ENCODE measurements at regions not wholly inside any gene's neighbourhood (a gene's known extent, or its start where the extent isn't known, plus 50 kb on each side); places are given as distances from the start of the nearest gene placed in this dataset.

- Histone ChIP-seq H2BK120ac (replicated peaks; ENCODE audit: low read depth, low read length) (no peak overlapping the region), H2BK20ac (ENCODE audit: low read length) (no peak overlapping the region), H4K8ac (ENCODE audit: extremely low read depth, insufficient read depth, low read length) (no peak overlapping the region), H3K56ac (replicated peaks; ENCODE audit: insufficient read length, low read depth, low read length) (no peak overlapping the region), H3K4ac (replicated peaks; ENCODE audit: insufficient read length, low read depth, low read length) (no peak overlapping the region), H3K27me3 (replicated peaks in 1 of 4; ENCODE audit: control insufficient read depth in 3 of 4, extremely low read depth in 1 of 4, insufficient read depth in 3 of 4, low read length in 3 of 4) (peaks cover 0 to 6% (median 0%) of the 10 kb centered on the region in 4 experiments; a peak in 3 of 7 replicates), H3K4me3 (ENCODE audit: extremely low read depth in 1 of 4, insufficient read depth in 2 of 4, low read depth in 3 of 4, low read length in 4 of 4) (no peak overlapping the region), H3K18ac (ENCODE audit: extremely low read depth, low read length) (no peak overlapping the region), H3K4me1 (replicated peaks in 1 of 4; ENCODE audit: control insufficient read depth in 3 of 4, insufficient read depth in 4 of 4, low read length in 3 of 4) (no peaks in the 10 kb centered on the region), H4K20me1 (replicated peaks in 1 of 2; ENCODE audit: control insufficient read depth in 1 of 2, insufficient read depth in 2 of 2, low read length in 2 of 2) (no peaks in the 10 kb centered on the region), H2AFZ (ENCODE audit: low read length) (no peak overlapping the region), H3K27ac (ENCODE audit: low read depth, low read length) (no peak overlapping the region), H2BK12ac (ENCODE audit: low read depth, low read length) (no peak overlapping the region), H3K14ac (ENCODE audit: insufficient read length) (no peak overlapping the region), H4K91ac (replicated peaks; ENCODE audit: insufficient read length, low read length) (no peak overlapping the region), H3K79me2 (ENCODE audit: control insufficient read depth in 1 of 2, insufficient read depth in 2 of 2, low read length in 2 of 2) (no peaks in the 10 kb centered on the region), H3K23me2 (ENCODE audit: low read depth, low read length) (no peaks in the 10 kb centered on the region), H3K79me1 (ENCODE audit: low read depth, low read length) (no peaks in the 10 kb centered on the region), H2AK5ac (ENCODE audit: low read depth, low read length) (no peak overlapping the region), H3K36me3 (ENCODE audit: control insufficient read depth in 2 of 4, insufficient read depth in 4 of 4, low read length in 3 of 4) (no peaks in the 10 kb centered on the region), H3K9me3 (ENCODE audit: insufficient read depth in 2 of 2, low read depth in 1 of 2, low read length in 1 of 2) (no peaks in the 10 kb centered on the region), H2BK5ac (ENCODE audit: low read depth, low read length) (no peak overlapping the region), H3K4me2 (ENCODE audit: insufficient read depth in 1 of 2, low read depth in 2 of 2, low read length in 2 of 2) (no peak overlapping the region), H4K5ac (ENCODE audit: insufficient read length, low read depth, low read length) (no peak overlapping the region), H3K9ac (replicated peaks in 1 of 4; ENCODE audit: extremely low read depth in 1 of 4, low read depth in 3 of 4, low read length in 3 of 4) (no peak overlapping the region), H2BK15ac (ENCODE audit: low read length) (no peak overlapping the region), H3K23ac (ENCODE audit: insufficient read length) (no peak overlapping the region)
- FAIRE-seq, result no peak
- 89% methylated on average over 1 of the region's 1 CpG; no CpG with 5 or more reads in 1 of the 2 experiments for WGBS, 2 experiments (ENCODE audit: extremely low coverage in 1 of 2, insufficient coverage in 1 of 2, insufficient read length in 1 of 2, insufficient replicate concordance in 2 of 2, low coverage in 1 of 2, low lambda C conversion rate in 2 of 2, missing lambda C conversion rate in 1 of 2)
- TF ChIP-seq FOSL1 (IDR thresholded peaks at IDR 0.05; ENCODE audit: insufficient read depth, low read depth, low read length), result no peak
- no peak for TF ChIP-seq KDM4A (IDR thresholded peaks at IDR 0.05; ENCODE audit: low read depth, low read length, severe bottlenecking)
- no peak for TF ChIP-seq CBX5 (IDR thresholded peaks at IDR 0.05; ENCODE audit: low read depth, low read length)
- TF ChIP-seq BACH1 (IDR thresholded peaks at IDR 0.05; ENCODE audit: low read length), result no peak
- POLR2A ChIA-PET (ENCODE audit: partially characterized antibody), result no interaction called here
- CTCF ChIA-PET (ENCODE audit: partially characterized antibody), result interaction anchor here (1.9 to 7.7 kb wide), 2 partner anchors 9 to 110 kb away, joined by 7 to 63 read pairs; no protein-coding TSS in a partner anchor
- DNase-seq (ENCODE audit: low read depth in 1 of 2, low spot score in 2 of 2), result no peak
Observed at GRCh38 chr5:133758641-133759040, 146.3 kb upstream of the FSTL4 start.
